KOPT-K1 (cell line): ENCODE measurements at regions not wholly inside any gene's neighbourhood (a gene's known extent, or its start where the extent isn't known, plus 50 kb on each side); places are given as distances from the start of the nearest gene placed in this dataset.
"Not testable (repeated sequence)": the region's sequence is repeated elsewhere in the genome, so short reads cannot be mapped to it uniquely, and the experiment has no call there.

ENCODE experiments used
- H3K27ac ChIP-seq: fragments of 200-600 bp; sonication (generic); 2 replicates; pipeline ENCODE4 v1.5.1; 2016; ENCODE audit warnings: antibody characterized with exemption, mild to moderate bottlenecking, low read depth, low read length; ENCODE audit not compliant: poor library complexity, severe bottlenecking
- H3K36me3 ChIP-seq: fragments of 200-600 bp; sonication (generic); 2 replicates; pipeline ENCODE4 v1.5.1; 2017; ENCODE audit warnings: antibody characterized with exemption, mild to moderate bottlenecking, low read length, moderate library complexity; ENCODE audit not compliant: insufficient read depth
- H3K9me3 ChIP-seq: fragments of 200-600 bp; sonication (generic); 2 replicates; pipeline ENCODE4 v1.5.1; 2017; ENCODE audit warnings: antibody characterized with exemption, low read length, mild to moderate bottlenecking; ENCODE audit not compliant: insufficient read depth, poor library complexity, severe bottlenecking

DNA sequence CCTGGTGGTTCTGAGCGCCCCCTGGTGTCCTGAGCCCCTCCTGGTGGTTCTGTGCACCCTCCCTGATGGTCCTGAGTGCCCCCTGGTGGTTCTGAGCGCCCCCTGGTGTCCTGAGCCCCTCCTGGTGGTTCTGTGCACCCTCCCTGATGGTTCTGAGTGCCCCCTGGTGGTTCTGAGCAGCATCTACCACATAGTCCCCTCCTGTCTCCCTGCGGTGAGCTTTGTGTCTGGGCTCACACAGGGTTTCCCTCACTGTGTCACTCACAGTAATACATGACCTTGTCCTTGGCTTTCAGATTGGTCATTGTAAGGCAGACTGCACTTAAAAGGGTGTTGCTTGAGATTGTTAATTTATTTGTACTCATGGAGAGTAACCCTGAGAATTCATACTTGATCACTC, 474.9 kb downstream of the TMEM121 start:
- not testable (repeated sequence) for H3K36me3 ChIP-seq
- Histone ChIP-seq H3K27ac (peak overlapping the region; percentile 31), H3K9me3 (peaks cover 14% of the 10 kb centered on the region)

GRCh38 chr14:106003351-106003750, 477.0 kb downstream of the TMEM121 start:
- peak overlapping the region; percentile 97 for H3K27ac ChIP-seq
- H3K9me3 ChIP-seq: peaks cover 14% of the 10 kb centered on the region
- no peaks in the 10 kb centered on the region for H3K36me3 ChIP-seq

GRCh38 chr14:106004937-106005795, 478.8 kb downstream of the TMEM121 start:
- not testable (repeated sequence) for H3K36me3 ChIP-seq, H3K9me3 ChIP-seq
- peak overlapping the region; percentile 97 for H3K27ac ChIP-seq

DNA sequence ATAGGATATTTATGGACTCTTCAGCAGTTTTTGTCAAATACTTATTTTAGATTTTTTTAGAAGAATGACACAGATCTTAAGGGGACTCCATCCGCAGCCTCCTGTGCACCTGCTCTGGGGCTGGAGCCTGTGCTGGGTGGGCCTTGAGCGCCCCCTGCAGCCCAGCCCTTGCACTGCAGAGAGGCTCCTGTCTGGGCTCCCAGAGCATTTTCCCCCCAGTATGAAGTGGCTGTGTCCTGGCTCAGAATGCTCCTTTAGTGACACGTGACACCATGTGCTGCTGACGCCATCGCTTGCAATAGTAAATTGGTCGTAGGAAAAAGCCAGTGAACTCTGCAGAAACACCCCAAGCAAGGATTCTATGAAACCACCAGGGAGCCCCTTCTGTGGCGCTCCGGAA, 479.7 kb downstream of the TMEM121 start:
- not testable (repeated sequence) for H3K36me3 ChIP-seq, H3K9me3 ChIP-seq
- peak overlapping the region; percentile 97 for H3K27ac ChIP-seq

DNA sequence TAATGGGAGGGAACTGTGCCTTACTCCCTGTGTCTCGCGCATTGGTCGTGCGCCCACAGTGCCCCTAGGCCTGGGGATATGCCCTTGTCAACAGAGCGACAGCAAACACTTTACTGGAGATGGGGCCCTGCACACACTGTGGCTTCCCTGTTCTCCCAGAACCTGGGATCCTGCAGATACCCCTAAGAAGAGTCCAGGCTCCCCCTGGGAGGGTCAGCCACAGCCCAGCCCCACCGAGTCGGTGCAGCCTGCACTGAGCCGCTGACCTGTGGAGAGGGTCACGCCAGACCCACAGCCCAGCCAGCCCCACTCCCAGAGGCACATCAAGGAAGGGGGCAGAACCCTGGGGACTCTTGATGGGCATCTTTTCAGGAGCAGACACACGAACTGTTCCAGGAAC, 480.3 kb downstream of the TMEM121 start:
- peak overlapping the region; percentile 97 for H3K27ac ChIP-seq

DNA sequence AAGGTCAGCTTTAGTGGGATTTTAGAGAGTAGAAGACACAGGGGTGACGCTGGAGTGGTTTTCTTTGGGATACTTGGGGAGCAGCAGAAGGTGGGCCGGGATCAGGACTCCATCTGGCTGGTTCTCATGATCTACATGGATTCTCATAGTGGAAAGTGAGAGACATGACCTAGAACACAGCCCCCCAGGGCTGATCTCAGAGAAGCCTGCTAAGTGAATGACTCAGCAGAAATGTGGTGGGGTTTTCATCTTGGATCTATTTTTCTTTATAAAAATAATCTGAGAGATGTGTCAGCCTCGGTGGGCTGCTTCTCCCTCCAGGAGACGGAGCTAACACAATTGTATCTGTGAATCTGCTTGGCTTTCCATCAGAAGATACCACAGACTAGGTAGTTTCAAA, 484.4 kb downstream of the TMEM121 start:
- no peaks in the 10 kb centered on the region for H3K36me3 ChIP-seq
- H3K9me3 ChIP-seq: no peaks in the 10 kb centered on the region
- peak overlapping the region; percentile 48 for H3K27ac ChIP-seq

More for the DNA sequence above, 480.3 kb downstream of the TMEM121 start:
- not testable (repeated sequence) for H3K9me3 ChIP-seq, H3K36me3 ChIP-seq

GRCh38 chr14:106011631-106012360, 485.4 kb downstream of the TMEM121 start:
- H3K36me3 ChIP-seq, H3K9me3 ChIP-seq: not testable (repeated sequence)
- peak overlapping the region; percentile 57 for H3K27ac ChIP-seq

GRCh38 chr14:106012361-106012725, 486.0 kb downstream of the TMEM121 start:
- H3K9me3 ChIP-seq: not testable (repeated sequence)
- peak overlapping the region; percentile 57 for H3K27ac ChIP-seq

DNA sequence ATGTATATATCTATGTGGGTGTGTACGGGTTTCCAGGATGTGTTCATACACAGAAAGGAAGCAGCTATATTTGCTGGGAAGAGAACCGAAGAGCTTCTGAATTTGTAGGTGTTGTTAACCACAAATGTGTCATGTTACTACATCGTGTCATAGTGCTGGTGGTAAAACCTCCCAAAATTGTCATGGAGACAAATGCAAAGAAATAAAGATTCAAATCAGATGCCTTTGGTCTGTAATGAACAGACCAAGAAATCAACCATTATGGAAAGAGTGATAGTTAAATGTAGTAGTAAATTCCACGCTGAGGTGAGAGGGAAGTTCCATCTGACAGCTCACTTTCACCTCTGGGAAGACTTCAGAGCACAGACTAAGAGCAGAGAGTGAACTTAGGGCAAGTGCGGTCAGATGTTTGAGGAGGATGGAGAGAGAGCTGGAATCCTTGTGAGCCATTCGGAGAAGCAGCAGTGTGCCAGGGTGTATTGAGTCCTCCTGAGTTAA, 487.5 kb downstream of the TMEM121 start:
- Histone ChIP-seq H3K27ac (no peak overlapping the region), H3K36me3 (no peaks in the 10 kb centered on the region), H3K9me3 (no peaks in the 10 kb centered on the region)

More at GRCh38 chr14:106012361-106012725, 486.0 kb downstream of the TMEM121 start:
- not testable (repeated sequence) for H3K36me3 ChIP-seq

GRCh38 chr14:106017952-106018351, 491.6 kb downstream of the TMEM121 start:
- not testable (repeated sequence) for H3K9me3 ChIP-seq, H3K36me3 ChIP-seq, H3K27ac ChIP-seq

DNA sequence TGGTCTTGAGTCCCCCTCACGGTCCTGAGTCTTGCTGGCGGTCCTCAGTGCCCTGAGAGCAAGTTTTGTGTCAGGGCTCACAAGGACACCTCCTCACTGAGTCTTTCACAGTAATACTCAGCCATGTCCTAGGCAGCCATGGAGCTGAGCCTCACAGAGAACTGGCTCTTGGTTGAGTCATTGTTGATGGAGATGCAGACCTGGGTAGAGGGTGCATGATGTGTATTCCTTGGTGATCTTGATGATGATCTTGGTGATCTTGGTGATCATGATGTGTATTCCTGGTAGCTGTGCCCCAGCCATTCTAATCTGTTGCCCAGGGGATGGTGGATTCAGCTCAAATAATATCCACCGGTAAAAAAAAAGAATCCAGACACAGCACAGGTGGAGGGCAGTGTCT, 495.4 kb downstream of the TMEM121 start:
- Histone ChIP-seq H3K27ac (no peak overlapping the region), H3K36me3 (no peaks in the 10 kb centered on the region), H3K9me3 (peaks cover 13% of the 10 kb centered on the region)

- not testable (repeated sequence) for H3K36me3 ChIP-seq, H3K27ac ChIP-seq
- peaks cover 13% of the 10 kb centered on the region for H3K9me3 ChIP-seq
These were observed 496.3 kb downstream of the TMEM121 start for GRCh38 chr14:106022648-106023047.

DNA sequence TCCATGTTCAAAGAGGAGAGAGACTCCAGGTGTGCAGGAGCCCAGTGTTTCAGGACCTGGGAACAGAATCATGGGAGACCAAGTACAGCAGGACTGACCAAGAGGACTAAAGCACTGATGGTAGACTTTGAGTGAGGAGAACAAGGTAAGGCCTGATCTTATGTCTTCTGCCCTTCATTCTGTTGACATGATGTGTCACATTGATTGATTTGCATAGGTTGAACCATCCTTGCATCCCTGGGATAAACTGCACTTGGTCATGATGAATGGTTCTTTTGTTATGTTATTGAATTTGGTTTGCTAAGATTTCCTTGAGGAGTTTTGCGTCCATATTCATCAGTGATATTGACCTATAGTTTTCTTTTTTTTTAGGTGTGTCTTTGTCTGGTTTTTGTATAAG, 497.0 kb downstream of the TMEM121 start:
- H3K27ac ChIP-seq: no peak overlapping the region
- no peaks in the 10 kb centered on the region for H3K36me3 ChIP-seq
- H3K9me3 ChIP-seq: peaks cover 13% of the 10 kb centered on the region

- Histone ChIP-seq H3K27ac (peak overlapping the region; percentile 52), H3K9me3 (peaks cover 13% of the 10 kb centered on the region), H3K36me3 (no peaks in the 10 kb centered on the region)
These were observed 498.7 kb downstream of the TMEM121 start for GRCh38 chr14:106024983-106025604.

DNA sequence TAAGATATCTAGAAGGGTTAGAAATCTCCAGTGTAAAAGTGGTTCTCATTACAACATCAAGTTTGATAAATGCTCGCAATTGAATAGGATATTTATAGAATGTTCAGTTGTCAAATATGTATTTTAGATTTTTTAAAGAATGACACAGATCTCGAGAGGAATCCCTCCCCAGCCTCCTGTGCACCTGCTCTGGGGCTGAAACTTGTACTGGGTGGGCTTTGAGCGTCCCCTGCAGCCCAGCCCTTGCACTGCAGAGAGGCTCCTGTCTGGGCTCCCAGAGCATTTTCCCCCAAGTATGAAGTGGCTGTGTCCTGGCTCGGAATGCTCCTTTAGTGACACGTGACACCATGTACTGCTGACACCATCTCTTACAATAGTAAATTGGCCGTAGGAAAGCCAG, 499.6 kb downstream of the TMEM121 start:
- Histone ChIP-seq H3K36me3 (no peaks in the 10 kb centered on the region), H3K27ac (no peak overlapping the region), H3K9me3 (peaks cover 13% of the 10 kb centered on the region)
